Liver (tissue), 3 donors: ENCODE measurements at regions not wholly inside any gene's neighbourhood (a gene's known extent, or its start where the extent isn't known, plus 50 kb on each side); places are given as distances from the start of the nearest gene placed in this dataset.

Source experiments
- CTCF ChIP-seq: fragments of 150-350 bp; IDR thresholded peaks from 2 replicates; pipeline ENCODE4 v1.5.1; 2017; ENCODE audit warnings: improper control_type of control experiment, low read depth, low read length; ENCODE audit not compliant: missing input control
- EGR1 ChIP-seq, 2 donors: IDR thresholded peaks; 2 replicates each; pipeline ENCODE4 v1.6.1; 2016 to 2018; ENCODE audit warnings: antibody characterized with exemption in 2 of 2, low read depth in 2 of 2
- FOXA1 ChIP-seq: IDR thresholded peaks from 2 replicates; pipeline ENCODE4 v1.6.1; 2016; ENCODE audit warnings: antibody characterized with exemption
- GABPA ChIP-seq, 2 donors: IDR thresholded peaks in 1 of 2; conservative IDR thresholded peaks in 1 of 2; 2 replicates each; pipeline ENCODE4 v1.6.1; 2016; ENCODE audit warnings: antibody characterized with exemption in 2 of 2, mild to moderate bottlenecking in 1 of 2, moderate library complexity in 1 of 2
- JUND ChIP-seq, 2 donors: IDR thresholded peaks; 2 replicates each; pipeline ENCODE4 v1.6.1; 2016; ENCODE audit warnings: antibody characterized with exemption in 2 of 2
- MAX ChIP-seq: IDR thresholded peaks from 2 replicates; pipeline ENCODE4 v1.6.1; 2016; ENCODE audit warnings: antibody characterized with exemption
- NR2F2 ChIP-seq: IDR thresholded peaks from 2 replicates; pipeline ENCODE4 v1.6.1; 2016; ENCODE audit warnings: antibody characterized with exemption
- REST ChIP-seq: IDR thresholded peaks from 2 replicates; pipeline ENCODE4 v1.6.1; 2016; ENCODE audit warnings: antibody characterized with exemption, mild to moderate bottlenecking
- YY1 ChIP-seq: IDR thresholded peaks from 2 replicates; pipeline ENCODE4 v1.6.1; 2016; ENCODE audit warnings: antibody characterized with exemption, mild to moderate bottlenecking
- donor health status: healthy.
- donor health status: healthy.

GRCh38 chr11:34788642-34789041 is 127.5 kb downstream of the APIP start:
- TF ChIP-seq EGR1 (IDR thresholded peaks at IDR 0.05; ENCODE audit: low read depth in 2 of 2) (no peak), YY1 (no peak), CTCF (no peak), NR2F2 (no peak), GABPA (IDR thresholded peaks at IDR 0.05 in 1 of 2, conservative IDR thresholded peaks at IDR 0.05 in 1 of 2) (no peak), FOXA1 (no peak), REST (no peak), MAX (no peak), JUND (IDR thresholded peaks at IDR 0.05) (no peak)
